Peyer's patch (tissue), 4 donors: ENCODE measurements at regions not wholly inside any gene's neighbourhood (a gene's known extent, or its start where the extent isn't known, plus 50 kb on each side); places are given as distances from the start of the nearest gene placed in this dataset.

Experiments used
- DNase-seq, 3 donors: peaks; one replicate each; pipeline ENCODE4 v3.0.0-alpha.2; 2017 to 2019
- H3K27ac ChIP-seq, 4 donors: fragments of 200-600 bp; sonication (generic); one replicate each; pipeline ENCODE4 v1.5.1; 2016 to 2019
- H3K27me3 ChIP-seq, 2 donors: fragments of 200-600 bp; sonication (generic); one replicate each; pipeline ENCODE4 v1.5.1; 2019
- H3K36me3 ChIP-seq, 3 donors: fragments of 200-600 bp; sonication (generic); one replicate each; pipeline ENCODE4 v1.5.1; 2016 to 2019
- H3K4me1 ChIP-seq, 4 donors: fragments of 200-600 bp; sonication (generic); one replicate each; pipeline ENCODE4 v1.5.1; 2016 to 2019
- H3K4me3 ChIP-seq, 4 donors: fragments of 200-600 bp; sonication (generic); 1 replicate in 3 of 4; 2 replicates in 1 of 4; pipeline ENCODE4 v1.5.1; 2016 to 2019; ENCODE audit warnings: mild to moderate bottlenecking in 1 of 4
- H3K9me3 ChIP-seq, 4 donors: fragments of 200-600 bp; sonication (generic); one replicate each; pipeline ENCODE4 v1.5.1; 2016 to 2019; ENCODE audit warnings: mild to moderate bottlenecking in 1 of 4
- POLR2A ChIP-seq, 2 donors: fragments of 450-650 bp; IDR thresholded peaks; one replicate each; pipeline ENCODE4 v1.5.1; 2017; ENCODE audit warnings: antibody characterized with exemption in 2 of 2, mild to moderate bottlenecking in 2 of 2, moderate library complexity in 2 of 2
- TF ChIP-seq, protein P1 (sequence below), 6 experiments: fragments of 450-650 bp in 4 of 6; fragments of 200-600 bp in 2 of 6; sonication (generic) in 1 of 6; IDR thresholded peaks; one replicate each; pipeline ENCODE4 v1.5.1; 2017 to 2019; ENCODE audit warnings: antibody characterized with exemption in 6 of 6, mild to moderate bottlenecking in 3 of 6, moderate library complexity in 1 of 6

DNA sequence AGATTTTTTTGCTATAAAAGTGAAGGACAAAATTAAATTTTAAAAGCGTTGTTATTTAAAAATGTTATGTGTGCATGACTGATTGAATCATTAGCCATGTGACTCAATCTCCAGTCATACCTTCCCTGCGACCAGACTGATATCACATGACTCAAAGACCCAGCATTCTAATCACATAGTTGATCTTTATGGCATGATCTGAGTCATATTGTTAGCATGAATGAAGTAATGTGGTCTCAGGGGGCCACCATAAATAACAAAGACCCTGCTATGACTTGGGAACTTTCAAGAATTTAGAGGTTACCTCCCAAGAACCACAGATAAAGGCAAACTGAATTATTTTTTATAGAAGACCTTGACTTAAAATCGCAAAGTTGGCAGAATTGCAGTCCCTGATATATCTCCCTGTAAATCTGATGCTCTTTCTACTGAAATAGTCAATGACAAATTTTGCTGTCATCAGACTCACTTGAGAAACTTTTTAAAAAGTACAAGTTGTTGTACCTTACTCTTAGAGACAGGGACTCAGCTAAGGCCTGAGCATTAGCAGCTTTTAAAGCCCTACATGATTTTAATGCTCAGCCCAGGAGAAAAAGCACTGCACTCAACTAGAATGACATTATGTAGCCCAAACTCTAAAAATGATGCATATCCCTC lies 717.3 kb downstream of the XPNPEP1 start:
- DNase-seq: no peak
- Histone ChIP-seq H3K4me3 (no peak overlapping the region), H3K27me3 (no peaks in the 10 kb centered on the region), H3K27ac (no peak overlapping the region), H3K36me3 (no peaks in the 10 kb centered on the region), H3K9me3 (no peaks in the 10 kb centered on the region), H3K4me1 (no peaks in the 10 kb centered on the region)
- TF ChIP-seq, protein P1, sequence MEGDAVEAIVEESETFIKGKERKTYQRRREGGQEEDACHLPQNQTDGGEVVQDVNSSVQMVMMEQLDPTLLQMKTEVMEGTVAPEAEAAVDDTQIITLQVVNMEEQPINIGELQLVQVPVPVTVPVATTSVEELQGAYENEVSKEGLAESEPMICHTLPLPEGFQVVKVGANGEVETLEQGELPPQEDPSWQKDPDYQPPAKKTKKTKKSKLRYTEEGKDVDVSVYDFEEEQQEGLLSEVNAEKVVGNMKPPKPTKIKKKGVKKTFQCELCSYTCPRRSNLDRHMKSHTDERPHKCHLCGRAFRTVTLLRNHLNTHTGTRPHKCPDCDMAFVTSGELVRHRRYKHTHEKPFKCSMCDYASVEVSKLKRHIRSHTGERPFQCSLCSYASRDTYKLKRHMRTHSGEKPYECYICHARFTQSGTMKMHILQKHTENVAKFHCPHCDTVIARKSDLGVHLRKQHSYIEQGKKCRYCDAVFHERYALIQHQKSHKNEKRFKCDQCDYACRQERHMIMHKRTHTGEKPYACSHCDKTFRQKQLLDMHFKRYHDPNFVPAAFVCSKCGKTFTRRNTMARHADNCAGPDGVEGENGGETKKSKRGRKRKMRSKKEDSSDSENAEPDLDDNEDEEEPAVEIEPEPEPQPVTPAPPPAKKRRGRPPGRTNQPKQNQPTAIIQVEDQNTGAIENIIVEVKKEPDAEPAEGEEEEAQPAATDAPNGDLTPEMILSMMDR (IDR thresholded peaks at IDR 0.05): no peak
- TF ChIP-seq POLR2A (IDR thresholded peaks at IDR 0.05): no peak

DNA sequence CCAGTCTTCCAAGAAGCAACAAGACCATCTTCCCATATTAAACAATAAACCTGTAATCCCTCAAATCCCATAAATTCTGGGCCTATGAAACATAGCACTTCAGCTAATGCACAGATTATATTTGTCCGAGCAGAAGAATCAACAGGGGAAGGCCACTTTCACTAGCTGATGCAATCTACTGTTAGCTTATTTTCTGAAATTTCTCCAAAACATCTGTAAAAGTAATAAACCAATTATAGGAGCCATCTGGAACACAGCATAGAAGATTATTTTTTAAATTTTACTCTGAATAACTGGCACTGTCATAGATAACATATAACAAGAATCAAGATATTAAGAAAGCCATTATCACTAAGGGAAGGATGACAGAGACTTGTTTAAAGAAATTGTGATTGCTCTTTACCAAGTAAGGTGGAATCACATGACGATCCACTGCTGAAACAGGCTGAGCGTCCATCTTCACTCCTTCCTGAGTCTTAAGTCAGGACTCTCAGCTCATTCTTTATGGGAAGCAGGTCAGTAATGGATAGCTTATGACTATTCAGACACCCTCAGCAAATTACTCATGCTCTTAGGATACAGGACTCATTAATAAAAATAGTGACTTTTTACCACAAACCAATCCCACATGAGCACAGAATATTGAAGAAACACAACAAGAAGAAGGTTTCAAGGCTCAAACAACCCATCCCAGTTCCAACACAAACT lies 719.5 kb downstream of the XPNPEP1 start:
- Histone ChIP-seq H3K27ac (no peak overlapping the region), H3K27me3 (no peaks in the 10 kb centered on the region), H3K4me3 (no peak overlapping the region), H3K4me1 (no peaks in the 10 kb centered on the region), H3K9me3 (no peaks in the 10 kb centered on the region), H3K36me3 (no peaks in the 10 kb centered on the region)
- no peak for DNase-seq
- no peak for TF ChIP-seq POLR2A (IDR thresholded peaks at IDR 0.05)

DNA sequence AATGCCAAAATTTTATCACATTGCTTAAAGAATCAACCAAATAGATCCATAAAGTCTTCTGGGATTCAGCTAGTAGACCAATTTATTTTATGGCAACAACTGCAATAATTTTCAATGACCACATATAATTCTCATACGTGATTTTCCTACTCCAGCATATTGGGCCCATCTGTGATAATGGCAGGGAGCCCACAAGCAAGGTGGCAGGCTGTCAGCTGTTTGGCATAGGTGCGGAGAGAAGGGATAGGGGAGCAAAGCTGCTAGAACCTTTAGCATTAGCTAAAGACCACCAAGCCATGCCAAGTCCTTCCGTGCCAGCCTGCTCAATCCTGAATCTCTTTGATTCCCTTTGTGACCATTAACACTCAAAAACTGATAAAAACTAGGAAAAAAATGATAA lies 721.2 kb downstream of the XPNPEP1 start:
- no peaks in the 10 kb centered on the region for H3K9me3 ChIP-seq
- H3K4me3 ChIP-seq: no peak overlapping the region
- H3K27me3 ChIP-seq: no peaks in the 10 kb centered on the region
- H3K4me1 ChIP-seq: no peaks in the 10 kb centered on the region
- DNase-seq: no peak
- no peaks in the 10 kb centered on the region for H3K36me3 ChIP-seq
- TF ChIP-seq POLR2A (IDR thresholded peaks at IDR 0.05): no peak
- TF ChIP-seq, protein P1 (IDR thresholded peaks at IDR 0.05): no peak
- no peak overlapping the region for H3K27ac ChIP-seq

DNA sequence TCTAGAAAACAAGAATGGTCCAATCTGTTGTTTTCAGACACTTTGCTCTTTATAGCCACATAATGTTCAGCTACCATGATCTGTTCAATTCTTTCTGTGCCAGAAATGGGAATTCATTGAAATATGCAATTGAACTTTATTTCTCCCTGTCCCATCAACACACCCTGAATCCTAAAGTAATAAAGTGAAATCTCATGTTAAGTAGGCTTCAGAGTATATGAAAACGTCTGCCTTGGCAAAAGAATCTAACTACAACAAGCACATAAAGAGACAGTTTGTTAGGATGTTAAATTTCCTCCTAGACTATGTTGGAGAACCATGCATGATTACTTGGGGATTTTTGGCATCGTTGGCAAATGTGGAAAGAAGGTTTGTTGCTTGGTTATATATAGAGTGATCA lies 722.7 kb downstream of the XPNPEP1 start:
- no peak for DNase-seq
- no peak overlapping the region for H3K27ac ChIP-seq
- H3K36me3 ChIP-seq: no peaks in the 10 kb centered on the region
- H3K4me1 ChIP-seq: no peaks in the 10 kb centered on the region
- no peaks in the 10 kb centered on the region for H3K9me3 ChIP-seq
- H3K27me3 ChIP-seq: no peaks in the 10 kb centered on the region
- TF ChIP-seq, protein P1 (IDR thresholded peaks at IDR 0.05): no peak
- no peak for TF ChIP-seq POLR2A (IDR thresholded peaks at IDR 0.05)
- no peak overlapping the region for H3K4me3 ChIP-seq

DNA sequence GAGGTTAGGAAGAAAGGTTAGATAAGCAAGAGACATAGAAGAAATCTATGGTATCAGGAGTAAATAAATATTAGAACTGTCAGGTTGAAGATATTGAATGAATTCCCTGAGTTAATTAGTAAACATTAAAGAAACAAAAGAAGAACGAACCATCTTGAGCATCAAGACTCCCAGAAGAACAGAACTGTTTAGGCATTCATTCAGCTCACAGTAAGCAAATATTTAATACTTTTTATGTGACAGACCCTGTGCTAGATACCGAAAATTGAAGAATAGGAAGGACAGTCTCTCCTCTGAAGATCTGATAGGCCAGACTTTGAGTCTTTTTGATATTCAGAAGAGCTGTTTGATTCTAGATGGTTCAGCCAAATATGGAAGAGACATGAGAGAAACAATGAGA lies 731.5 kb downstream of the XPNPEP1 start:
- no peak for DNase-seq
- Histone ChIP-seq H3K27me3 (no peaks in the 10 kb centered on the region), H3K4me1 (no peaks in the 10 kb centered on the region), H3K27ac (no peak overlapping the region), H3K4me3 (no peak overlapping the region), H3K9me3 (peaks cover 0 to 5% (median 0%) of the 10 kb centered on the region in 4 donors), H3K36me3 (no peaks in the 10 kb centered on the region)
- no peak for TF ChIP-seq POLR2A (IDR thresholded peaks at IDR 0.05)
- TF ChIP-seq, protein P1 (IDR thresholded peaks at IDR 0.05): no peak

DNA sequence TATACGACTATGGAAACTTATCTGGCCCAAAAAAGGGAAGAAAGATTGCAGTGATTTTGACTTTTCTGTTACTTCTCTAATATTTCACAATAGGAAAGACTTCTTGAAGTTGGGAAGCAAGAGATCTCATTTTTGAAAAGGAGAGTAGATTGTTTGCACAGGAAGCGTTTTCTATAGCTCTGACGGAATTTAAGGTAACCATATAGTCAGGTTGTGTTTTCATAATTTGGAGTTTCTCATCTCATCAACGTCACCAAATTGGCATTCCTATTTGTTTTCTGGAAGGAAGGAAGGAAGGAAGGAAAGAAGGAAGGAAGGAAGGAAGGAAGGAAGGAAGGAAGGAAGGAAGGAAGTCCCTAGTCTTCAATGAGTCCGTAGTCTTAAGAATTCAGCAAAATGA lies 732.0 kb downstream of the XPNPEP1 start:
- H3K4me1 ChIP-seq: no peaks in the 10 kb centered on the region

More for the DNA sequence above, 732.0 kb downstream of the XPNPEP1 start:
- no peaks in the 10 kb centered on the region for H3K36me3 ChIP-seq
- TF ChIP-seq, protein P1 (IDR thresholded peaks at IDR 0.05): no peak
- TF ChIP-seq POLR2A (IDR thresholded peaks at IDR 0.05): no peak
- no peaks in the 10 kb centered on the region for H3K27me3 ChIP-seq
- DNase-seq: no peak
- peaks cover 0 to 5% (median 0%) of the 10 kb centered on the region in 4 donors for H3K9me3 ChIP-seq
- no peak overlapping the region for H3K4me3 ChIP-seq
- no peak overlapping the region for H3K27ac ChIP-seq
